ENCODE measurements at regions not wholly inside any gene's neighbourhood (a gene's known extent, or its start where the extent isn't known, plus 50 kb on each side); places are given as distances from the start of the nearest gene placed in this dataset.
"Not testable (repeated sequence)": the region's sequence is repeated elsewhere in the genome, so short reads cannot be mapped to it uniquely, and the experiment has no call there.

- DNase-seq (ENCODE audit: missing footprints) (no peak), ATAC-seq (no peak)
- intact Hi-C loops (cut with DNase I), result no loop called here
Measured at GRCh38 chr10:90075995-90076394, 374.6 kb downstream of the KIF20B start.

- DNase-seq (ENCODE audit: missing footprints), result no peak
- intact Hi-C loops (cut with DNase I), result no loop called here
- ATAC-seq, result no peak
Measured at GRCh38 chr10:90079819-90080218, 378.4 kb downstream of the KIF20B start.

GRCh38 chr10:90086606-90087190 lies 385.3 kb downstream of the KIF20B start:
- DNase-seq (ENCODE audit: missing footprints); intact Hi-C loops (cut with DNase I); ATAC-seq: not testable (repeated sequence)

GRCh38 chr10:90087197-90088023 lies 386.0 kb downstream of the KIF20B start:
- intact Hi-C loops (cut with DNase I), result no loop called here
- DNase-seq (ENCODE audit: missing footprints) (no peak), ATAC-seq (no peak)

GRCh38 chr10:90088024-90088317 lies 386.6 kb downstream of the KIF20B start:
- DNase-seq (ENCODE audit: missing footprints), result no peak
- intact Hi-C loops (cut with DNase I), result no loop called here
- ATAC-seq, result no peak

GRCh38 chr10:90089719-90090118 lies 388.3 kb downstream of the KIF20B start:
- intact Hi-C loops (cut with DNase I), result no loop called here
- no peak for ATAC-seq
- no peak for DNase-seq (ENCODE audit: missing footprints)

- no peak for DNase-seq (ENCODE audit: missing footprints)
- no peak for ATAC-seq
- intact Hi-C loops (cut with DNase I), result no loop called here
Measured at GRCh38 chr10:90096196-90096595, 394.8 kb downstream of the KIF20B start.

GRCh38 chr10:90107581-90107980 lies 406.2 kb downstream of the KIF20B start:
- DNase-seq (ENCODE audit: missing footprints); ATAC-seq; intact Hi-C loops (cut with DNase I): not testable (repeated sequence)

- DNase-seq (ENCODE audit: missing footprints) (no peak), ATAC-seq (no peak)
- intact Hi-C loops (cut with DNase I), result no loop called here
Measured at GRCh38 chr10:90111671-90112070, 410.3 kb downstream of the KIF20B start.

GRCh38 chr10:90112681-90113080 lies 411.3 kb downstream of the KIF20B start:
- intact Hi-C loops (cut with DNase I), result no loop called here
- no peak for ATAC-seq
- no peak for DNase-seq (ENCODE audit: missing footprints)

- DNase-seq (ENCODE audit: missing footprints); intact Hi-C loops (cut with DNase I): not testable (repeated sequence)
Measured at GRCh38 chr10:90118567-90118966, 417.2 kb downstream of the KIF20B start.

GRCh38 chr10:90119631-90120280 lies 418.4 kb downstream of the KIF20B start:
- intact Hi-C loops (cut with DNase I); ATAC-seq; DNase-seq (ENCODE audit: missing footprints): not testable (repeated sequence)

More at GRCh38 chr10:90118567-90118966, 417.2 kb downstream of the KIF20B start:
- ATAC-seq, result not testable (repeated sequence)

GRCh38 chr10:90125456-90126255 lies 424.3 kb downstream of the KIF20B start:
- DNase-seq (ENCODE audit: missing footprints) (no peak), ATAC-seq (no peak)
- intact Hi-C loops (cut with DNase I), result no loop called here

GRCh38 chr10:90126256-90126595 lies 424.8 kb downstream of the KIF20B start:
- DNase-seq (ENCODE audit: missing footprints), result no peak
- intact Hi-C loops (cut with DNase I), result no loop called here
- ATAC-seq, result no peak

GRCh38 chr10:90130321-90131086 lies 429.1 kb downstream of the KIF20B start:
- no peak for DNase-seq (ENCODE audit: missing footprints)
- no peak for ATAC-seq
- intact Hi-C loops (cut with DNase I), result no loop called here

GRCh38 chr10:90133606-90134005 lies 432.2 kb downstream of the KIF20B start:
- ATAC-seq, result no peak
- intact Hi-C loops (cut with DNase I), result no loop called here
- DNase-seq (ENCODE audit: missing footprints), result no peak

GRCh38 chr10:90136731-90137316 lies 435.4 kb downstream of the KIF20B start:
- no peak for ATAC-seq
- intact Hi-C loops (cut with DNase I), result no loop called here
- no peak for DNase-seq (ENCODE audit: missing footprints)

GRCh38 chr10:90138844-90139243 lies 437.5 kb downstream of the KIF20B start:
- DNase-seq (ENCODE audit: missing footprints) (no peak), ATAC-seq (no peak)
- intact Hi-C loops (cut with DNase I), result no loop called here
